GM15510 (cell line): ENCODE measurements at regions not wholly inside any gene's neighbourhood (a gene's known extent, or its start where the extent isn't known, plus 50 kb on each side); places are given as distances from the start of the nearest gene placed in this dataset.

Source experiments
- POLR2A ChIP-seq: IDR thresholded peaks from 3 replicates; pipeline ENCODE4 v1.6.1; 2011; ENCODE audit warnings: borderline replicate concordance; ENCODE audit not compliant: insufficient read length; ENCODE audit errors: extremely low read depth

GRCh38 chr9:90024823-90025222 lies 420.0 kb downstream of the GADD45G start:
- no peak for TF ChIP-seq POLR2A

- no peak for TF ChIP-seq POLR2A
These were observed 421.0 kb downstream of the GADD45G start for GRCh38 chr9:90025816-90026215.

- TF ChIP-seq POLR2A = no peak
These were observed 422.5 kb downstream of the GADD45G start for GRCh38 chr9:90027296-90027790.

GRCh38 chr9:90029386-90029785 lies 424.6 kb downstream of the GADD45G start:
- no peak for TF ChIP-seq POLR2A

- TF ChIP-seq POLR2A = no peak
These were observed 425.2 kb downstream of the GADD45G start for GRCh38 chr9:90029996-90030395.

- no peak for TF ChIP-seq POLR2A
These were observed 427.6 kb downstream of the GADD45G start for GRCh38 chr9:90032296-90033027.

GRCh38 chr9:90033028-90033650 lies 428.3 kb downstream of the GADD45G start:
- no peak for TF ChIP-seq POLR2A

GRCh38 chr9:90034071-90034470 lies 429.3 kb downstream of the GADD45G start:
- no peak for TF ChIP-seq POLR2A

- TF ChIP-seq POLR2A = no peak
These were observed 430.7 kb downstream of the GADD45G start for GRCh38 chr9:90035471-90035870.

GRCh38 chr9:90037146-90037797 lies 432.5 kb downstream of the GADD45G start:
- TF ChIP-seq POLR2A = no peak

GRCh38 chr9:90038763-90039162 lies 434.0 kb downstream of the GADD45G start:
- TF ChIP-seq POLR2A = no peak

GRCh38 chr9:90044263-90044662 lies 439.5 kb downstream of the GADD45G start:
- TF ChIP-seq POLR2A = no peak

GRCh38 chr9:90044710-90045151 lies 439.9 kb downstream of the GADD45G start:
- TF ChIP-seq POLR2A = no peak

- TF ChIP-seq POLR2A = no peak
These were observed 441.6 kb downstream of the GADD45G start for GRCh38 chr9:90046317-90046861.

- TF ChIP-seq POLR2A = no peak
These were observed 443.0 kb downstream of the GADD45G start for GRCh38 chr9:90047828-90048227.
